GM12875 (cell line): ENCODE measurements at regions not wholly inside any gene's neighbourhood (a gene's known extent, or its start where the extent isn't known, plus 50 kb on each side); places are given as distances from the start of the nearest gene placed in this dataset.

Source experiments
- H3K4me3 ChIP-seq: one replicate; pipeline ENCODE4 v1.5.1; 2011; ENCODE audit warnings: low read depth, low read length, control low read depth
- CTCF ChIP-seq: IDR thresholded peaks from 2 replicates; pipeline ENCODE4 v1.5.1; 2011; ENCODE audit warnings: low read depth, mild to moderate bottlenecking, control low read depth, inconsistent platforms, low read length, moderate library complexity, borderline replicate concordance; ENCODE audit not compliant: insufficient read depth

GRCh38 chr5:110159202-110159601 lies 469.5 kb downstream of the MAN2A1 start:
- no peak for TF ChIP-seq CTCF
- H3K4me3 ChIP-seq = no peak overlapping the region

GRCh38 chr5:110161162-110161561 lies 471.4 kb downstream of the MAN2A1 start:
- no peak overlapping the region for H3K4me3 ChIP-seq
- TF ChIP-seq CTCF = no peak

- no peak overlapping the region for H3K4me3 ChIP-seq
- no peak for TF ChIP-seq CTCF
Observed at GRCh38 chr5:110165366-110165765, 475.6 kb downstream of the MAN2A1 start.

- H3K4me3 ChIP-seq = no peak overlapping the region
- TF ChIP-seq CTCF = no peak
Observed at GRCh38 chr5:110167384-110167783, 477.7 kb downstream of the MAN2A1 start.

GRCh38 chr5:110169461-110169860 lies 479.7 kb downstream of the MAN2A1 start:
- TF ChIP-seq CTCF = no peak
- H3K4me3 ChIP-seq = no peak overlapping the region

GRCh38 chr5:110177729-110178128 lies 488.0 kb downstream of the MAN2A1 start:
- H3K4me3 ChIP-seq = no peak overlapping the region
- TF ChIP-seq CTCF = no peak

GRCh38 chr5:110179321-110179720 lies 489.6 kb downstream of the MAN2A1 start:
- TF ChIP-seq CTCF = no peak
- H3K4me3 ChIP-seq = no peak overlapping the region
